ENCODE measurements at regions not wholly inside any gene's neighbourhood (a gene's known extent, or its start where the extent isn't known, plus 50 kb on each side); places are given as distances from the start of the nearest gene placed in this dataset.

DNA sequence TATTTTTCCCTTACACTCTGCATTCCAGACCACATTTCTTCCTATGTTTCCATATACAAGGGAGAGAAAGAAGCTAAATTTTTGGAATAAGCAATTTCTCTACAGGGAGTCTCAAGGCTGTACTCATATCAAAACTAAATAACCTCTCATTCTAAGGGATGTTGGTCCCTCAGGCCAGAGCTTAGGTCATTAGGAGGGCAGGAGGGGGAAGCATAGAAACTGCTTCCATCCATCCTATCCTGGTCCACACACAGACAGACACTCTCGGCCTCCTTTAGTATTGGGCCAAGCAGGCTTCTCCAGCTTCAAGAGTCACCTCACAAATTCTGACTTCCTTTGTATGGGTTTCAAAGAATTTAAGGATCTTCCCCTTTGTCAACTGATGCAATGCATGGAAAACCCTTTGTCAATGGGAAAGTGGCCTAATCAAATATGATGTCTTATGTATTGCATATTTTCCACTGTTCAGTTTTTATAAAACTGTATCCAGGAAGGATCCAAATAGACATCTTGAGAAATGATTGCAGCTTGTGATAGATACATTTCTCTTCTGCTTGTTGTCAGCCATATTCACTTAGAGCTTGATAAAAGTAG, 140.7 kb upstream of the RARB start:
- Histone ChIP-seq H3K4me1 (replicated peaks in 1 of 2; ENCODE audit: control insufficient read depth in 2 of 2, insufficient read depth in 2 of 2, low read length in 2 of 2) (no peaks in the 10 kb centered on the region), H3K9me1 (ENCODE audit: control insufficient read depth, insufficient read depth, low read length) (no peaks in the 10 kb centered on the region), H3K9ac (ENCODE audit: insufficient read depth in 1 of 2, low read depth in 2 of 2, low read length in 2 of 2) (no peak overlapping the region), H3K27me3 (ENCODE audit: control insufficient read depth in 2 of 2, insufficient read depth in 2 of 2, low read length in 2 of 2) (no peaks in the 10 kb centered on the region), H4K20me1 (replicated peaks; ENCODE audit: control insufficient read depth, insufficient read depth, low read length) (no peaks in the 10 kb centered on the region), H3K9me3 (replicated peaks; ENCODE audit: control insufficient read depth, insufficient read depth, low read depth, low read length) (no peaks in the 10 kb centered on the region), H2AFZ (ENCODE audit: low read depth, low read length) (no peak overlapping the region), H3K27ac (ENCODE audit: extremely low read depth, low read depth, low read length) (no peak overlapping the region), H3K79me2 (ENCODE audit: control insufficient read depth, insufficient read depth, low read length) (no peaks in the 10 kb centered on the region), H3K4me3 (no peak overlapping the region), H3K4me2 (ENCODE audit: insufficient read depth, low read length) (no peak overlapping the region), H3K36me3 (ENCODE audit: control insufficient read depth, insufficient read depth, low read length) (no peaks in the 10 kb centered on the region)
- BruUV-seq (replicated peaks) = no TSS peak
- in situ Hi-C loops (cut with MboI) (no loop called here), intact Hi-C loops (cut with micrococcal nuclease) (no loop called here)
- WGBS (ENCODE audit: insufficient coverage, low coverage, missing lambda C conversion rate) = 0% methylated on average over 1 of the region's 1 CpG
- no peak for ATAC-seq
- POLR2A ChIA-PET = no interaction called here
- no peak for DNase-seq (ENCODE audit: extremely low read depth in 1 of 4, low spot score in 3 of 4)
- CTCF ChIA-PET (ENCODE audit: low intra/inter-chr PET ratio) = no interaction called here
- FAIRE-seq = no peak
- TF ChIP-seq ARID1B (IDR thresholded peaks at IDR 0.05) = no peak
- TF ChIP-seq, protein P1, sequence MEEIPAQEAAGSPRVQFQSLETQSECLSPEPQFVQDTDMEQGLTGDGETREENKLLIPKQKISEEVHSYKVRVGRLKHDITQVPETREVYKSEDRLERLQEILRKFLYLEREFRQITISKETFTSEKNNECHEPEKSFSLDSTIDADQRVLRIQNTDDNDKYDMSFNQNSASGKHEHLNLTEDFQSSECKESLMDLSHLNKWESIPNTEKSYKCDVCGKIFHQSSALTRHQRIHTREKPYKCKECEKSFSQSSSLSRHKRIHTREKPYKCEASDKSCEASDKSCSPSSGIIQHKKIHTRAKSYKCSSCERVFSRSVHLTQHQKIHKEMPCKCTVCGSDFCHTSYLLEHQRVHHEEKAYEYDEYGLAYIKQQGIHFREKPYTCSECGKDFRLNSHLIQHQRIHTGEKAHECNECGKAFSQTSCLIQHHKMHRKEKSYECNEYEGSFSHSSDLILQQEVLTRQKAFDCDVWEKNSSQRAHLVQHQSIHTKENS (CRISPR knock-in tag; IDR thresholded peaks at IDR 0.05) = no peak
- TF ChIP-seq MYBL2 (IDR thresholded peaks at IDR 0.05; ENCODE audit: low read depth) = no peak
- no peak for TF ChIP-seq MYBL2 (CRISPR knock-in tag; IDR thresholded peaks at IDR 0.05; ENCODE audit: borderline replicate concordance)
- TF ChIP-seq, protein P2, sequence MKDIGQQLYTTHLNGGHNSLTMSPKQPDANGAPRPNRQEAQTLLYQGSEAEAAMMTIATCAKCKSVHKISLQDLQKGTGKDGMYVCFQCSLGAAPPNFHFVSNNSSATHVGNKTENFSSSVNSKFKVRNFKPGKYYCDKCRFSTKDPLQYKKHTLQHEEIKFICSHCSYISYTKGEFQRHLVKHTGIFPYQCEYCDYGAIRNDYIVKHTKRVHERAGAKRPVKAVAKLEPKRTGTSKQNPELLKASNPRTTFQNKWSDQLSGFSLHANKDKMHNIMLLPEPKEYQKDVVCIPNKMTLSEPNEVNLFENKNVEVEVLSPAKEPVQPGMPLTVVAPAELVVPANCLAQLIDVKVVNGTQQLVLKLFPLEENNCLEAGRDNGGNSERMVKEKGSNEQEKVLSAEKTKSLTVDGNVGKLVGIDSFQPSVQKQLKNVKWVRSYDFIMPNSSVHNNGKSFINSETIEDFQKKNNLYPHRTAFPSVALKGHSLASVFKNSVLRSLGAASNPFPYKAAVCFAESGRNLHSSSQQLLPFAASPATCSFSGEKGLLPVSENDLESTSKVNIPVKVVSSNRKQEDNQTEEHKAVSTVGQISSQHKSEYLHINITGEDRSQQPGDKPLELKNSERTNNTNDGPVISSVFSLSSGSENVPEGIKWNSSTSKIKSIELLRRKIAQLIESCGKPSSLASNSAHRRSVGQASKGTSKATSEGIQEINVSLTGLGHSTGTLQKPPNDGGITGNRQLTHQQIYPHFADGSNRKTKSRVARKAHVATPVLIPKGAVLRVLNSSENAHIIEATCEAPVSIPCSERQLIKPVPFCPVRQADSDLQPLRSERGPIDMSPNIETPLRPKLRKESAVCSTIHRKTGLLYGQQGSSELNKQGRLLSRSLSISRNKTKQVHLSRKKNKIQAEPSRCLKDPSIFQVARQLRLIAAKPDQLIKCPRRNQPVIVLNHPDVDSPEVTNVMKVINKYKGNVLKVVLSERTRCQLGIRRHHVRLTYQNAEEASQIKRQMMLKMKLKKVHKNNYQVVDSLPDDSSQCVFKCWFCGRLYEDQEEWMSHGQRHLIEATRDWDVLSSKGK (CRISPR knock-in tag; IDR thresholded peaks at IDR 0.05) = no peak
- no peak for TF ChIP-seq XRCC5 (IDR thresholded peaks at IDR 0.05; ENCODE audit: low read depth, low read length)
- TF ChIP-seq, protein P3, sequence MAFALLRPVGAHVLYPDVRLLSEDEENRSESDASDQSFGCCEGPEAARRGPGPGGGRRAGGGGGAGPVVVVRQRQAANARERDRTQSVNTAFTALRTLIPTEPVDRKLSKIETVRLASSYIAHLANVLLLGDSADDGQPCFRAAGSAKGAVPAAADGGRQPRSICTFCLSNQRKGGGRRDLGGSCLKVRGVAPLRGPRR (CRISPR knock-in tag; IDR thresholded peaks at IDR 0.05) = no peak
- no peak for TF ChIP-seq CREBBP (IDR thresholded peaks at IDR 0.05; ENCODE audit: low read depth, low read length)
- TF ChIP-seq FOXJ2 (tag; IDR thresholded peaks at IDR 0.05) = no peak
- TF ChIP-seq, protein P4, sequence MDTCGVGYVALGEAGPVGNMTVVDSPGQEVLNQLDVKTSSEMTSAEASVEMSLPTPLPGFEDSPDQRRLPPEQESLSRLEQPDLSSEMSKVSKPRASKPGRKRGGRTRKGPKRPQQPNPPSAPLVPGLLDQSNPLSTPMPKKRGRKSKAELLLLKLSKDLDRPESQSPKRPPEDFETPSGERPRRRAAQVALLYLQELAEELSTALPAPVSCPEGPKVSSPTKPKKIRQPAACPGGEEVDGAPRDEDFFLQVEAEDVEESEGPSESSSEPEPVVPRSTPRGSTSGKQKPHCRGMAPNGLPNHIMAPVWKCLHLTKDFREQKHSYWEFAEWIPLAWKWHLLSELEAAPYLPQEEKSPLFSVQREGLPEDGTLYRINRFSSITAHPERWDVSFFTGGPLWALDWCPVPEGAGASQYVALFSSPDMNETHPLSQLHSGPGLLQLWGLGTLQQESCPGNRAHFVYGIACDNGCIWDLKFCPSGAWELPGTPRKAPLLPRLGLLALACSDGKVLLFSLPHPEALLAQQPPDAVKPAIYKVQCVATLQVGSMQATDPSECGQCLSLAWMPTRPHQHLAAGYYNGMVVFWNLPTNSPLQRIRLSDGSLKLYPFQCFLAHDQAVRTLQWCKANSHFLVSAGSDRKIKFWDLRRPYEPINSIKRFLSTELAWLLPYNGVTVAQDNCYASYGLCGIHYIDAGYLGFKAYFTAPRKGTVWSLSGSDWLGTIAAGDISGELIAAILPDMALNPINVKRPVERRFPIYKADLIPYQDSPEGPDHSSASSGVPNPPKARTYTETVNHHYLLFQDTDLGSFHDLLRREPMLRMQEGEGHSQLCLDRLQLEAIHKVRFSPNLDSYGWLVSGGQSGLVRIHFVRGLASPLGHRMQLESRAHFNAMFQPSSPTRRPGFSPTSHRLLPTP (IDR thresholded peaks at IDR 0.05; ENCODE audit: borderline replicate concordance, extremely low read depth, insufficient read length) = no peak
- no peak for TF ChIP-seq ETS2 (tag; IDR thresholded peaks at IDR 0.05; ENCODE audit: borderline replicate concordance, poor library complexity, severe bottlenecking)
- no peak for TF ChIP-seq HDAC6 (IDR thresholded peaks at IDR 0.05; ENCODE audit: low read depth, low read length)
- no peak for TF ChIP-seq RCOR1 (IDR thresholded peaks at IDR 0.05; ENCODE audit: borderline replicate concordance in 1 of 2, low read depth in 2 of 2, low read length in 2 of 2)
- TF ChIP-seq ZNF780A (CRISPR knock-in tag; IDR thresholded peaks at IDR 0.05) = no peak

Measured in K562 (cell line).